ENCODE measurements at regions not wholly inside any gene's neighbourhood (a gene's known extent, or its start where the extent isn't known, plus 50 kb on each side); places are given as distances from the start of the nearest gene placed in this dataset.
"Not testable (repeated sequence)": the region's sequence is repeated elsewhere in the genome, so short reads cannot be mapped to it uniquely, and the experiment has no call there.

DNA sequence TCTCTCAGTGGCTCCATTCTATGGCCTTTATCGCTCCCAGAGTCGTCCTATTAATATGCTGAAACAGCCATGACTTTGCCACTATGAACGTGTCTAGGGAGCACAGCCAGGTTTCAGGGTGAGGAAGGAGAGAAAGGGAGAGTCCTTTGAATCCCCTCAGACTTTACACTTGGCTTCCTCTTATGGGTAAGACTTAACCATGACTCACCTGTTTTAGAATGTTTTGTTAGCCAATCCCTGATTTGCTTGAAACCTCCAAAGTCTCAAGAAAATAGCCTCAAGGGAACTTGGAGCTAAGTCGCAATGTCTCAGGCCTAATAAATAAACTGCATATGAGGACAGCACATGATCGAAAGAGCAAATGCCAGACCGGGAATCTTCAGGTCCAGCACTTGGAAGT is 131.2 kb upstream of the RCN1 start:
- DNase-seq (ENCODE audit: low read depth in 2 of 2, low spot score in 1 of 2) = no peak

DNA sequence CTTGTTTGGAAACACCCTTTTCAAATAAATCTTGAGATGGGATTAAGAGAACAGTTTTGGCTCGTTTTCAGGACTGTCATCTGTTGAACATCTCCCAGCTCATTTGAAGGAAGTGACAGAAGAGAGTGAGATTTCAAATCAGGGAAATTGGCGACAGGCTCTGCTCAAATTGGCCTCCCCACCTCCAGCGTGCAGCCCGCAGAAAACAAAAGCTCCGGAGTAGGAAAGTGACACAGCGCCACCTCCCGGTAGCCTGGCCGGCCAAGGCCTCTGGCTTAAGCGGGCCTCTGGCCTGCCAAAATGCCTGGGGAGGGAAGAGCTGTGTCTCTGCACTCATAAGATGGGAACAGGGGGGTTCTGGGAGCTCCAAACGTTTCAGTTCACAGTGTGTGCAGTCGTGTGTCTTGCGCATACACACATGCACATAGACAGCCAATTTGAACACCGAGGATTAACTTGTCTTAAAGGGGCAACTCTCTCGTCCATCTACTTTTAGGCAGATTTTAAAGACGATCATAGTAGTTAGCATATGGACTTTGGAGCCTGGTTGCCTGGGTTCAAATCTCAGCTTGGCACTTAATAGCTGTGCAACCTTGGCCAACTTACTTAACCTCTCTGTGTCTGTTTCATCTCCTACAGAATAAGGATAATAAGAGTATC is 132.7 kb upstream of the RCN1 start:
- DNase-seq (ENCODE audit: low read depth in 2 of 2, low spot score in 1 of 2) = peak in 1 of 2 donors; percentile 17

DNA sequence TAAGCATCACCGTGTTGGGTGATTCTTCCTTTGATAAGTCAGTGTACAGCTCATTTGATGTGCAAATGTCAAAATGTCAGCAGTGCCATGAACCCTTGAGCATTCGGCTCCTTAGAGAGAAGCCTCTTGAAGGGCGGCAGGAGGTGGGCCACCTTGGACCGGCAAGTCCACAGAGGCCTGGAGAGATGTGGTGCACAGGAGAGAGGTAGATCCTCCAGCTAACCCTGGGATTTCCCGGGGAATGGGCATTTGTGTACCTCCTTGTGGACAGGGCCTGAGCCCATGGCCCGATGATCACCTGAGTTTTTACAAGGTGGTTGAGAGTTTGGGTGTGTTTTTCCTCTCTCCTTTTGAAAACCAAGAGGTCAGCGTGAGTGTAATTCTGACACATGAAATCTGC is 133.2 kb upstream of the RCN1 start:
- DNase-seq (ENCODE audit: low read depth in 2 of 2, low spot score in 1 of 2) = no peak

DNA sequence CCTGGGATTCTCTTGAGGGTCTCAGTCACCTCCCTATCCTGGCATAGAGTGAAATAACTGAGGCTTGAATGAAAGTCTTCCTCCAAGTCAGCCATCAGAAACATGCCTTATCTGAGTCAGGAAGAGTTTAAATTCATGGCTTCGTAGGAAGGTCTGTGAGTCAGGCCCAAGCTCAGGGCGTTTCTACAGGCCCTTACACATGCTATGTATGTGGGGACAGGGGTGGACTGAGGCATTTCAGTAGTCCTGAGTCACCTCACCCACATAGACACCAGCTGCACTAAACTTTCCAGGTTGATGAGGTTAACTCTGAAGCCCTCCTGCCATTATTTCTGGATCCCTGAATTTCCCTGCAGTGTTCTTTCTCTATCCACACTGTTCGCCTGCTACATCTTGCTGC is 134.6 kb upstream of the RCN1 start:
- no peak for DNase-seq (ENCODE audit: low read depth in 2 of 2, low spot score in 1 of 2)

DNA sequence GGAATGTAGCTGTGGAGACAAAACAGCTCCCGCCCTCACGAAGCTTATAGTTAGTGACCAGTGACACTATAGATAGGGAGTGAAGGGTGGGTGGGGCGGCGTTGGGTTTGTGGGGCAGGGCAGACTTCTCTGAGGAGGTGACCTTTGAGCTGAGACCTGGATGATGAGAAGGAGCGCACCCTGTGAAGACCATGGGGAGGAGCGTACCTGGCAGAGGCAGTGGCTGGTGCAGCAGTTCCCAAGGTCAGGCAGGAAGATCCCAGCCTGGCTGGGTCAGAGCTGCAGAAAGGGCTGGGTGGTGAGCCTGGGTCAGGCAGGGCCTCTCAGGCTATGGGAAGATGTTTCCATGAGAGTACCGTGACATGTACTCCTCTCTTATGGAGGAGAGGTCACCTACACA is 135.0 kb upstream of the RCN1 start:
- no peak for DNase-seq (ENCODE audit: low read depth in 2 of 2, low spot score in 1 of 2)

DNA sequence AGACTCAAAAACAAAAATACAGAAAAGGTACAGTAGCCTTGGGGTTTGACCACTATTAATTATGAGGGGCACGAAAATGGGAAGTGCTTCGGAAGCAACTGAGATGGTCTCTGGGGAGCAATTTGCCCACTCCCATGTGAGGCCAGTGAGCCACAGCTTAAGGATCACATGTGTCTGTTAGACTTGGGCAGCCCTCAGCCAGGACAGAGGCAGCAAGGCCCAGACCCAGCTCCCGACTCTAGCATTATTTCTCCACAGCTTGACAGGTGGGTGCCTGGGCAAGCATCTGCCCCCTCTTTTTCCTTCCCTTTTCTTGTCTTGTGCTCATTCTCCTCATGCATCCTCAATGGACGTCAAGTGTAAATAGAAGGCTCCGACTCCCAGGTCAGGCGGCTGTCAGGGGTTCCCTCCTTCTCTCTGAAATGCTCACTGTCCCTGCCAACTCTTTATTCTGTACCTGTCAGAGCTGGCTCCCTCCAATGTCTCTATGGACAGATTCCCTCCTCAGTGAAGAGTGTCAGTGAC is 137.0 kb upstream of the RCN1 start:
- DNase-seq (ENCODE audit: low read depth in 2 of 2, low spot score in 1 of 2) = no peak

DNA sequence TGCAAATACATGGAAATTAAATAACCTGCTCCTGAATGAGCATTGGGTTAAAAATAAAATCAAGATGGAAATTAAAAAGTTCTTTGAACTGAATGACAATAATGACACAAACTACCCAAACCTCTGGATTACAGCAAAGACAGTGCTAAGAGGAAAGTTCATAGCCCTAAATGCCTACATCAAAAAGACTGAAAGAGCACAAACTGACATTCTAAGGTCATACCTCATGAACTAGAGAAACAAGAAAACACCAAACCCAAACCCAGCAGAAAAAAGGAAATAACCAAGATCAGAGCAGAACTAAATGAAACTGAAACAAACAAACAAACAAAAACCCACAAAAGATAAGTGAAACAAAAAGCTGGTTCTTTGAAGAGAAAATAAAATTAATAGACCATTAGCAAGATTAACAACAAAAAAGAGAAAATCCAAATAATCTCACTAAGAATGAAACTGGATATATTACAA is 138.6 kb upstream of the PAX6 start:
- DNase-seq (ENCODE audit: low read depth in 2 of 2, low spot score in 1 of 2) = not testable (repeated sequence)

DNA sequence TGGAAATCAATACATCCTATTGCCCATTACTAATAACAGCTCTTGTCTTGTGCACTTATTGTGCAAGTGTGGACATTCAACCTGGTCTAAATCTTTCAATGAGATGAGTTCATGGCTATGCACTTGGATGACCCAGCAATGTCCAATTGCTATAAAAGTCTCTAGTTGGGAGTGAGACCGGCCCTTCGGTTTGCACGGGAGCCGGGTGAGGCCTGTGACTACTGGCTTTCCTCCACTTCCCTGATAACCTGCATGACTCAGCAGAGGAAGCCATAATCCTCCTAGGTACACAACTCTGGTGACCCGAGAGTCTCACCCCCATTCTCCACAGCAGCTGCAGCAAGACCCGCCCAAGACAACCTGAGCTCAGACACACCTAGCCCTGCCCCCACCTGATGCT is 135.9 kb upstream of the PAX6 start:
- no peak for DNase-seq (ENCODE audit: low read depth in 2 of 2, low spot score in 1 of 2)

DNA sequence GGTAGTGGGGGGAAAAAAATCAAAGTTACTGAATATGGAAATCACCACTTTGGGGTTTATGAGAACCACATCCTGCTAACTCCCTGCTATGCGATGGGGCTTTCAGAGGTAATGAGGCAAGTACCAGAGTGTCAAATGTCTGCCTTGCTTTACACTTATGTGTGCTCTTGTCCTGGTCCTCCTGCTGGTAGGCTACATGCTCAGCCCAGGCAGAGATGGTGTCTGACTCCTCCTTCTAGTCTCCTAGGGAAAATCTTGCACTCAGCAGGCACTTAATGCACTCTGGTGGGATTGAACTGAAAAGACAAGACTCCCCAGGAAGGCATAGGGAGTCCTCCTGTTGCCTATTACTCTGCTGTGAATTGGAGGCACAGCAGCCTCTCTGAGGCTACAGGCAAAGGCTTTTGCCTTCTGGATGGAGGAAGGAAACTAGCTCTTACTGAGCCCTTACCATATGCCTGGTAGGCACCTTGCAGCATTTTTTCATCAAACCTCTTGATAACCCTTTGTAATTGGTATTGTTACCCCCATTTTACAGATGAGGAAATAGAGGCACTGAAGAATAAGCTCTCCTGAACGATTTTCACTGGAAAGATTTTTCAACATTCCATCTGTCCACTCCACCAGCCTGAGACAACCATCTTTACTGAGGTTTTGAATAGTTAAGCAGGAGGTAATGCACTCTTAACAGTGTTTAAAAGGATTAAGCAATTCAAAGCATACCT is 132.1 kb upstream of the PAX6 start:
- DNase-seq (ENCODE audit: low read depth in 2 of 2, low spot score in 1 of 2) = no peak

DNA sequence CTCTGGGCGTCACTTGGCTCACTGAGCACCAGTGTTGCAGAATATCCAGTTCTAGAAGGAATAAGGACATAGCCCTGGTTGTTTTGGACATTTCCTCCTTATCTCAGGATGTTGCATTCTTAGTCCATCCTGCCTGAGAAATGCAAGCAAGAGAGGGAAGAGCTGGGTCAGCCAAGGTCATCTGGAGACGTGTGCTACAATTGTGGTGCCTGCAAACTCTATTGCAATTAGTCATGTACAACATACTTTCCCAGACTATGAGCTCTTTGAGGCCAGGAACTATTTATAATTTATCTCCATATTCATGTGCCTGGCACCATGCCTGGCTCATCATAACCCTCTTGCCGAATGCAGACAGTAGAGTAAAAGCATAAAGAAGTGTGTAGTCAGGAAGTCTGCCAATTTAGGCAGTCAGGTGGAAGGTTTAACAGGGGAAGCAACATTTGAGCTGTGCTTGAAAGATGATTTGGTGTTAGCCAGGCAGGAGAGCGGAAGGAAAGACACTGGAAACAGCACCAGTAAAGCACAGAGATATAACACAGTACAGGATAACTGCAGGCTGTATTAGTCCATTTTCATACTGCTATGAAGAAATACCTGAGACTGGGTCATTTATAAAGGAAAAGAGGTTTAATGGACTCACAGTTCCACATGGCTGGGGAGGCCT is 129.4 kb upstream of the PAX6 start:
- no peak for DNase-seq (ENCODE audit: low read depth in 2 of 2, low spot score in 1 of 2)

DNA sequence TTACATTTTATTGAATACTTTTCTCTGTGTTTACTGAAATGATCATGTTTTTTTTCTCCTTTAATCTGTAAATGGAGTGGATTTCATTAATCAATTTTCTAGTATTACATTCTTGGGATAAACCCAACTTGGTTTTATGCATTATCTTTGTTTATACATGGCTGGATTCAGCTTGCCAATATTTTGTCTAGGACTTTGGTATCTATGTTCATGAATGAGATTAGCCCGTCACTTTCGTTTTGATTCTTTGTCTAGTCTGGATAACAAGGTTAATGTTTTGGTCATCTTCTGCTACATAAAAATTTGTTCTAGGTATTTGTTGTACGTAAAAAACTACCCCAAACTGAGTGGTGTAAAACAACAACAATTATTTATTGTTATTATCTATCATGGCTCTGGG is 127.9 kb upstream of the PAX6 start:
- DNase-seq (ENCODE audit: low read depth in 2 of 2, low spot score in 1 of 2) = no peak

DNA sequence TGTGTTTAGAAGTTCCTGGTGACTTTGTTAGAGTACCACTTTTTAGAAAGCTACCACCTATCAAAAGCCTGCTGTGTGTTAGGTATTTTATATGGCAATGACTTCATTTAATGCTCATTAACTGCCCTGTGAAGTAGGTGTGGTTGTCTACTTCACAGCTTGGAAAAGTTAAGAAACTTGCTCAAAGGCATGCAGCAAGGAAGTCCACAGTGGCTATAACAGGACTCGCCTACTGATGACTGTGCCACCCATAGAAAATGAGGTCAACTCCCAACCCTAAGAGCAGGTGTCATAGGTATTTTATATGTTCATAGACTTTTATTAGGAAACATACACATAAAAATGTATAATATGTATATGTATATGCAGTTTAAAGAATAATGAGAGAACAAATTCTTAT is 125.2 kb upstream of the PAX6 start:
- no peak for DNase-seq (ENCODE audit: low read depth in 2 of 2, low spot score in 1 of 2)

DNA sequence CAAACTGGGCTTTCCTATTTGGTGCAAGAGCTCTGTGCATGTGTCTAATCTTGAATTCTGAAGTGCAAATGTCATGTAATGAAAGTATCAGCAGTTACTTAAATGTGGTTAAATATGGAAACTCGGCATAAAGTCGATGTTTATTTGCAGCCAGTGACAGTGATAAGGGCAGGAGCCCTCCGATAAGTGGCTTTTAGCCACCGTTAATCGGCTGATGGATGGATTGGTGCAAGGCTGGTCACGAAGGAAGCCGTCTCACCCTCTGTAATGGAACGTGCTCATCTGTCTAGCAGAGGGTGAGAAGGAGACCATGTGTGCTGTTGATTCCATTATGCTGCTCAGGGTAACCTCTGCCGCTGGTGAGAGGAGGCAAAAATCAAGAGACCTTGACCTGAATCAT is 121.8 kb upstream of the PAX6 start:
- DNase-seq (ENCODE audit: low read depth in 2 of 2, low spot score in 1 of 2) = no peak

DNA sequence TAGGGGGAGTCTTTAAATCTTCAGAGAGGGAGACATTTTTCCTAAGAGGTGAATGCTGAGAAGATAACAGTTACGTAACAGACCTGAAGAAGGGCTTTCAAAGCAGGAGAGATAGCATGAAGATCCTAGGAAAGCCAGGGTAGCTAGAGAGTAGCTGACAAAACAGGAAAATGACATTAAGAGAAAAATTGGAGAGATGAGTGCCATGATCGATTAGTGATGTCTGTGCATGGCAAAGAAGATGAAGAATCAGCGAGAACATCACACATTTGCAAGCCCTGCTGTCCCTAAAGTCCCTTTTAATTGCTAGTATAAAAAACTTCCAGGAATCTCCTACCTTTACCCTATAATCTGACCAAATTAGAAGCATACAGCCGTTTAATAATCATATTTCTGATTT is 116.9 kb upstream of the PAX6 start:
- DNase-seq (ENCODE audit: low read depth in 2 of 2, low spot score in 1 of 2) = no peak

DNA sequence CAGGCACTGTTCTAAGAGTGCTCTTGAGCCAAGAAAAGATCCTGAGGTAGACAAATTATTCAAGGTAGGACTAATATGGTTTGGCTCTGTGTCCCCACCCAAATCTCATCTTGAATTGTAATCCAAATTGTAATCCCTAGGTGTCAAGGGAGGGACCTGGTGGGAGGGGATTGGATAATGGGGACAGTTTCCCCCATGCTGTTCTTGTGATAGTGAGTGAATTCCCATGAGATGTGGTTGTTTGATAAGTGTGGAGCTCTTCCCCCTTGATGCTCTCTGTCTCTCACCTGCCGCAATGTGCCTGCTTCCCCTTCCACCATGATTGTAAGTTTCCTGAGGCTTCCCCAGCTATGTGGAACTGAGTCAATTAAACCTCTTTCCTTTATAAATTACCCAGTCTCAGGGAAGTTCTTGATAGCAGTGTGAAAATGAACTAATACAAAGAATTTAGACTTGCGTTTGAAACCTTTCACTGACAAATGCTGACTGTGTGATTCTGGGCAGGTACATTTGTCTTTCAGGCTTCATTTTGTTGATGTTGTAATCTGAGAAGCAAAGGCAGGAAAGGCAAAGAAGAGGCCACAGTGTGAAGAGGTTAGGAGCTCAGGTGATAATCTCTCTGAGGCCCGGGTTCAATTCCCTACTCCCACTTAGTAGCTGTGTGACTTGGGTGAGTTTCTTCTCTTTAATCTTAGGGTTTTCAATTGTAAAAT is 115.8 kb upstream of the PAX6 start:
- DNase-seq (ENCODE audit: low read depth in 2 of 2, low spot score in 1 of 2) = no peak

DNA sequence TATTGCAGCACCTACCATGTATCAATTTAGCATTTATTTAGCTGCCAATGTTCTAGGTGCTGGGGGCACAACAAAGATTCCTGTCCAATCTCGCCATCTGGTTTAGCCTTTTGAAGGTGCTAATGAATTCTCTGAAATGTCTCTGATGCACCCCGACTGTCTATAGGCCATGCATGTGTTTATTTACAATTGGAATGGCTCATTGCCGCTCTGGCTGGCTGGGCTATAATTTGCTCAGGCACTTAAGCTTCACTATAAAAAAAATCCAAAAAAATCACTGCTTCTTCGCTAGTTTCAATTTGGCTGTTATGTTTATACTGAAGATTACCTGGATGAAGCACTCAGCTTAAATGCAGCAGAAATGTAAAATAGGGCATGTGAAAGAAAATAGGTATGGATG is 115.0 kb upstream of the PAX6 start:
- no peak for DNase-seq (ENCODE audit: low read depth in 2 of 2, low spot score in 1 of 2)

DNA sequence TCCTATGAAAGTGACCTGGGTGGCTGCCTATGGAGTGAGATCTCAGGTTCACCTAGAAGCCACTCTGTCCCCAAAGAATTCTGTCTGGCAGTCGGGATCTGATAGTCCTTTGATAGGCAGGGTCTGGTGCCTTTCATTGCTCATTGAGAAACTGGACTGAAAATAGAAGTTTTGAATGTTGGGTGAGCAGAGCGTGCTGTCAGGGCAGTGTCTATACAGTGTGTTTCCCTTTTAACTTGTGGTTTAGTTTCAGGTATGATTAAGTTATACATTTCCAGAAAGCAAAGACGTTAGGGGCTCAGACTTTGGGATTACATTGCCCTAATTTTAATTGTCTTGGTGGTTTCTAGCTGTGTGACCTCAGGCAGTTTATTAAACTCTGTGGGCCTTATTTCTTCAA is 111.3 kb upstream of the PAX6 start:
- DNase-seq (ENCODE audit: low read depth in 2 of 2, low spot score in 1 of 2) = no peak

DNA sequence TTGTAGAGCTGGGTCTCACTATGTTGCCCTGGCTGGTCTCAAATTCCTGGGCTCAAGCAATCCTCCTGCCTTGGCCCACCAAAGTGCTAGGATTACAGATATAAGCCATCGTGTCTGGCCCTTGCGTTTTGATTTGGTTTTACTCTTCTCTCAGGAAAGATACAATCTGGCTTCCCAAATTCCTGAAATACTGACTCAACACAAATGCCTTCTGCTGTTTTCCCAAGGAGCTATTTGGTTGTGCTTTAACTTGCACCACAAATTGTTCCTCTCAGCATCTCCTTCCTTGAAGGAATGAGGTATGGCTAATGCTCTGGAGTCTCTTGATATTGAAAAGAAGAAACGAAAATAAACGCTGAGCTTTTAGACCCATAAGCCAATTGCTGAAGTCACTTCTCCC is 110.0 kb upstream of the PAX6 start:
- DNase-seq (ENCODE audit: low read depth in 2 of 2, low spot score in 1 of 2) = no peak

DNA sequence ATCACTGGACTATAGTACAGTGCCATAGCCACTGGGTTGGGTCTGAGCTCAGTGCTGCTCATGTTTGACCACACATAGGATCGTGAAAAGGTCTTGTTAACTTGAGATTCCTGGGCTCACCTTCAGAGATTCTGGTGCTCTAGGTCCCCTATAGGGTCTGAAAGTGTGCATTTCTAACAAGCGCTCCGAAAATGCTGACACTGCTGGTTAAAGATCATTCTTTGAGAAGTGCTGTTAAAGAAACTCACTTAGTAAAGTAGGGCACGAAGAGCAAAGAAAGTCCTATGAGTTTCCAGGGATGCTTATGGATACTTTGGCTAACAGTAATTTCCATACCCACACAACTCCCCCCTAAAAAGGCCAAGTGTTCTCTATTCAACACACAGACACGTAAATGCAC is 108.1 kb upstream of the PAX6 start:
- no peak for DNase-seq (ENCODE audit: low read depth in 2 of 2, low spot score in 1 of 2)

DNA sequence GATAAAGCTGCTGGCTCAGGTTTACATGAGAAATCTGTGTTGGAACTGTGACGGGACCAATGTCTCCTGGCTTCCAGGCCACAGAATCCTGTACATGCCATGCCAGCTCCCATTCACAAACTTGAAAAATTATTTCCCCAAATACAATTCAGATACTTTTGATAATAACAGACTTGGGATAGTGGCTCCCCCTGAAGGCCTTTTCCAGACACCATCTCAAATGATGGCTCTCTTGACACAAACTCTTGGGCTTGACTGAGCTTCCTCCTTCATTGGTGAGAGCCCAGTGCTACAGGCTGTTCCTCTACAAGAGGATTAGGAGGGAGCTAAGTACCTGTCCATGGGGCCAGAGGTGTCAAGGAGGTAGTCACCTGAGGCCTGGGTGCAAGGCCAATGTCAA is 104.7 kb upstream of the PAX6 start:
- DNase-seq (ENCODE audit: low read depth in 2 of 2, low spot score in 1 of 2) = no peak

DNA sequence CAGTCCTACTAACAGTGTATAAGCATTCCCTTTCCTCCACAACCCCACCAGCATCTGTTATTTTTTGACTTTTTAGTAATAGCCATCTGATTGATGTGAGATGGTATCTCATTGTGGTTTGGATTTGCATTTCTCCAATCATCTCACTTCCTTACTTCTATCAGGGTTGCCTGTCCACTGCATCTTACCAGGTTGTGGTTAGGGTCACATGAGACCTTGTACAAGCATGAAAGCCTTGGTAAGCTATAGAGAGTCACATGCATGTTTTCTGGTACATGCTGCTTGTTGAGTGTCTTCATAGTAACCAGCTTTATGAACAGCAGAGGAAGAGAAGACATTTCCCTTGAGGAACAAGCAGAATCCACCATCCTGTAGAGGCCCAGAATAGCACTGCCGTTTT is 102.9 kb upstream of the PAX6 start:
- no peak for DNase-seq (ENCODE audit: low read depth in 2 of 2, low spot score in 1 of 2)

DNA sequence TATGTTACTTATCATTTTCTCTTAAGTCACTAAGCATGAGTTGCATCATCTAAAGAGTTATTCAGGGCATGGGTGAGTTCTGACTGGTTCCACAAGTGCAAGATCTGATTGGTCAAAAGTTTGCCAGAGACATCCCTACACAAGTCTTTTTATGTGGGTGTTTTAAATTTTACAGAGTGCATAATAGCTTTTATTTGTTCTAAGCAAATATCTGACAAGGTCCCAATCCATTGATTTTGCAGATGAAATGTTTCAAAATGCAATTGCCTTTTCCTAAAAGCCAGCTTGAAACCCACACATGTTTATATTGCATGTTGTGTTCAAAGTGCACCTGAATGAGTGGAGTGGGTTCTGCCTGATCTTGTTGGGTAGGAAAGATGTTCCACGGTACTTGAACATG is 101.7 kb upstream of the PAX6 start:
- DNase-seq (ENCODE audit: low read depth in 2 of 2, low spot score in 1 of 2) = no peak

Data from stimulated activated CD8-positive, alpha-beta memory T cell treated with anti-CD3 and anti-CD28 coated beads, Interleukin-4, amount 100 ng/mL, for 1 hour (primary cell).